ENCODE measurements at regions not wholly inside any gene's neighbourhood (a gene's known extent, or its start where the extent isn't known, plus 50 kb on each side); places are given as distances from the start of the nearest gene placed in this dataset.

DNA sequence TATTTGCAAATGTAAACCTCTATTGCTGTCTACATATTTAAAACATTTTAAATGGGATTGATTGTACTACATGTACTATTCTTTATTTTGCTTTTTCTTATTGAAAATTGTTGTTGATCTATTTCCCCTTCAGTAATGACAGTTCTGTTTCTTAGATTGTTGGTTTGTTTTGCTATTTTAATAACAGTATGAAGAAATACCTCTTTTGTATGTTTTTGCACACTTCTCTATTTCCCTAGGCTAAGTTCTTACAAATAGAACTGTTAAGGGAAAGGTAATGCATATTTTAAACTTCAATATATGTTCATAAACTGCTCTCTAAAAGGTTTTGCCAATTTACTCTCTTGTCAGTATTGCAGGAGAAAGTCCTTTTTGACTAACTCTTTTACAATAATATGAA, 195.0 kb upstream of the PRPS1L1 start (continued):
- TF ChIP-seq EZH2phosphoT487 (IDR thresholded peaks at IDR 0.05; ENCODE audit: borderline replicate concordance) = no peak
- no peak for TF ChIP-seq EGR1 (IDR thresholded peaks at IDR 0.05; ENCODE audit: low read depth)
- no peak for TF ChIP-seq CBX3 (IDR thresholded peaks at IDR 0.05; ENCODE audit: low read depth)
- TF ChIP-seq CTCF (IDR thresholded peaks at IDR 0.05 in 2 of 3, conservative IDR thresholded peaks at IDR 0.05 in 1 of 3; ENCODE audit: borderline replicate concordance in 1 of 3, insufficient read depth in 1 of 3, low read depth in 2 of 3, low read length in 2 of 3) = no peak
- TF ChIP-seq YY1 (IDR thresholded peaks at IDR 0.05; ENCODE audit: extremely low read depth, insufficient replicate concordance, low read depth, low read length) = no peak
- no peak for TF ChIP-seq POLR2AphosphoS5 (IDR thresholded peaks at IDR 0.05; ENCODE audit: low read depth, low read length)
- TF ChIP-seq POLR2A (IDR thresholded peaks at IDR 0.05; ENCODE audit: borderline replicate concordance, extremely low read depth, insufficient read depth, insufficient read length) = no peak
- TF ChIP-seq EZH2 (IDR thresholded peaks at IDR 0.05) = no peak
- no peak for TF ChIP-seq CEBPB (IDR thresholded peaks at IDR 0.05; ENCODE audit: low read depth)
- no peak for TF ChIP-seq ZNF274 (IDR thresholded peaks at IDR 0.05; ENCODE audit: low read depth, low read length)
- no peak for TF ChIP-seq TCF7L2 (IDR thresholded peaks at IDR 0.05; ENCODE audit: borderline replicate concordance, extremely low read depth, insufficient read depth, insufficient read length)
- no peak for TF ChIP-seq ELF1 (IDR thresholded peaks at IDR 0.05; ENCODE audit: borderline replicate concordance, low read depth)
- no peak for TF ChIP-seq MAX (IDR thresholded peaks at IDR 0.05)

DNA sequence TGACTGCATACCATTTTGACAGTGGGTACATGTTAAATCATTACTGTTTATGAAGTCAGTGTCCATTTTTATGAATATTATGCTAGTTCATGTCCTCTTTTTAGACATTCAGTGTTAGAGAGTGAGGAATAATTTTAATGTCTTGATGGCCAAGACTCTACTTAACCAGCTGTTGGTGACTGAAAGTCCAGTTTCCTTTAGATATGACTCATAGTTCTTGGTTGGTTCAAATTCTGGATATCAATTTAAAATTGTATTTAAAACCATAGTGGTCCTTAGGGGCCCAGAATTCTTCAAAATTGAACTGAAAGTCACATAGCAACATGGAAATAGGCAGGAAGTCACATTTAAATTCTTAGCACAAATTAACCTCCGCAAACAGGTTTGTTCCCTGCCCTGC, 196.5 kb upstream of the PRPS1L1 start:
- Histone ChIP-seq H3K9me2 (ENCODE audit: insufficient read depth) (no peaks in the 10 kb centered on the region), H4K20me1 (ENCODE audit: insufficient read depth) (no peaks in the 10 kb centered on the region), H3K79me2 (ENCODE audit: insufficient read depth, low read length) (no peaks in the 10 kb centered on the region), H3K4me3 (replicated peaks in 1 of 2; ENCODE audit: low read depth in 1 of 2, low read length in 2 of 2) (no peak overlapping the region), H3K4me2 (ENCODE audit: low read length) (no peak overlapping the region), H3K9me3 (ENCODE audit: control insufficient read depth in 1 of 2, insufficient read depth in 1 of 2, low read depth in 1 of 2, low read length in 2 of 2) (no peaks in the 10 kb centered on the region), H3K4me1 (ENCODE audit: control insufficient read depth in 1 of 2, insufficient read depth in 2 of 2, low read length in 2 of 2) (no peaks in the 10 kb centered on the region), H2AFZ (ENCODE audit: low read depth, low read length, poor library complexity, severe bottlenecking) (no peak overlapping the region), H3K27ac (ENCODE audit: low read depth, low read length) (no peak overlapping the region), H3K36me3 (ENCODE audit: control insufficient read depth in 1 of 2, insufficient read depth in 2 of 2, low read length in 2 of 2) (no peaks in the 10 kb centered on the region), H3K27me3 (ENCODE audit: insufficient read depth, low read length) (no peaks in the 10 kb centered on the region), H3K9ac (ENCODE audit: low read length) (no peak overlapping the region)
- DNase-seq (ENCODE audit: low read depth, low spot score) = no peak
- TF ChIP-seq ZFX (IDR thresholded peaks at IDR 0.05) (no peak), TCF7L2 (IDR thresholded peaks at IDR 0.05; ENCODE audit: borderline replicate concordance, extremely low read depth, insufficient read depth, insufficient read length) (no peak), SP1 (IDR thresholded peaks at IDR 0.05; ENCODE audit: low read depth) (no peak)
- ChIA-PET CTCF (no interaction called here), POLR2A (no interaction called here), RAD21 (ENCODE audit: low non-redundant PET in 1 of 2, low total read pairs in 2 of 2, uncharacterized antibody in 2 of 2, unreplicated experiment in 2 of 2) (no interaction called here)
- ATAC-seq = no peak
- intact Hi-C loops (cut with micrococcal nuclease) = no loop called here
- no TSS peak for BruUV-seq (replicated peaks)
